ENCODE measurements at regions not wholly inside any gene's neighbourhood (a gene's known extent, or its start where the extent isn't known, plus 50 kb on each side); places are given as distances from the start of the nearest gene placed in this dataset.

- Histone ChIP-seq H3K4me2 (ENCODE audit: low read length) (no peak overlapping the region), H3K4me1 (ENCODE audit: insufficient read depth, low read length, severe bottlenecking) (no peaks in the 10 kb centered on the region), H3K9me3 (ENCODE audit: low read length) (no peaks in the 10 kb centered on the region), H4K20me1 (ENCODE audit: insufficient read depth, low read length) (no peaks in the 10 kb centered on the region), H3K27ac (ENCODE audit: low read depth, low read length, poor library complexity, severe bottlenecking) (no peak overlapping the region), H3K36me3 (ENCODE audit: insufficient read depth, low read length) (no peaks in the 10 kb centered on the region), H3K9me2 (ENCODE audit: low read depth, low read length) (no peaks in the 10 kb centered on the region), H3F3A (ENCODE audit: insufficient read depth, low read length) (no peaks in the 10 kb centered on the region), H3K79me2 (ENCODE audit: insufficient read depth, low read length) (no peaks in the 10 kb centered on the region), H3K27me3 (ENCODE audit: insufficient read depth, low read length) (no peaks in the 10 kb centered on the region), H3K9ac (ENCODE audit: low read length) (no peak overlapping the region), H2AFZ (ENCODE audit: low read length) (no peak overlapping the region), H3K4me3 (ENCODE audit: low read depth, low read length, poor library complexity, severe bottlenecking) (no peak overlapping the region)
- TF ChIP-seq CTCF (IDR thresholded peaks at IDR 0.05; ENCODE audit: low read length) = no peak
- no peak for TF ChIP-seq EZH2 (IDR thresholded peaks at IDR 0.05; ENCODE audit: borderline replicate concordance, low read length)
These were observed 98.1 kb downstream of the GPR37 start for GRCh38 chr7:124667312-124668153.

DNA sequence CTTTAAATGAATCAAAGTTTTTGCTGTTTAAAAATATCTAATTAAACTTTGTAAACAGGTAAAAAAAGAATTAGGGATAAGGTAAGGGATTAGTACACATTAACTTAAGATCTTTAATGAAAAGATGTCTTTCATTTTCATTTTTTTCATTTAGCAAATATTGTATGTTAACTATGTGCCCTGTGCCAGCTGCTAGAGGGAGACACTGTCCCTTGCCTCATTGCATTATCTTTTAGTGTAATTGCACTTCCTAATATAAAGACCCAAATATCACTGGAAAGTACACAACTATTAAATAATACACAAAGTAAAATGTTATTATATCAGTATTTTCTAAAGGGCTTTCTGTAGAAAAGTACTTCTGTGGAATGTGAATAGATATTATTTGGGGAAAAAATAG, 102.7 kb downstream of the GPR37 start:
- H3K9ac ChIP-seq (ENCODE audit: low read length) = no peak overlapping the region
- H3K36me3 ChIP-seq (ENCODE audit: insufficient read depth, low read length) = no peaks in the 10 kb centered on the region
- no peaks in the 10 kb centered on the region for H4K20me1 ChIP-seq (ENCODE audit: insufficient read depth, low read length)
- H3K27me3 ChIP-seq (ENCODE audit: insufficient read depth, low read length) = no peaks in the 10 kb centered on the region
- H3K4me3 ChIP-seq (ENCODE audit: low read depth, low read length, poor library complexity, severe bottlenecking) = no peak overlapping the region
- no peak overlapping the region for H3K27ac ChIP-seq (ENCODE audit: low read depth, low read length, poor library complexity, severe bottlenecking)
- no peaks in the 10 kb centered on the region for H3K9me2 ChIP-seq (ENCODE audit: low read depth, low read length)
- no peaks in the 10 kb centered on the region for H3F3A ChIP-seq (ENCODE audit: insufficient read depth, low read length)
- H2AFZ ChIP-seq (ENCODE audit: low read length) = no peak overlapping the region
- TF ChIP-seq CTCF (IDR thresholded peaks at IDR 0.05; ENCODE audit: low read length) (no peak), EZH2 (IDR thresholded peaks at IDR 0.05; ENCODE audit: borderline replicate concordance, low read length) (no peak)
- H3K79me2 ChIP-seq (ENCODE audit: insufficient read depth, low read length) = no peaks in the 10 kb centered on the region
- no peaks in the 10 kb centered on the region for H3K4me1 ChIP-seq (ENCODE audit: insufficient read depth, low read length, severe bottlenecking)
- H3K9me3 ChIP-seq (ENCODE audit: low read length) = no peaks in the 10 kb centered on the region
- H3K4me2 ChIP-seq (ENCODE audit: low read length) = no peak overlapping the region

DNA sequence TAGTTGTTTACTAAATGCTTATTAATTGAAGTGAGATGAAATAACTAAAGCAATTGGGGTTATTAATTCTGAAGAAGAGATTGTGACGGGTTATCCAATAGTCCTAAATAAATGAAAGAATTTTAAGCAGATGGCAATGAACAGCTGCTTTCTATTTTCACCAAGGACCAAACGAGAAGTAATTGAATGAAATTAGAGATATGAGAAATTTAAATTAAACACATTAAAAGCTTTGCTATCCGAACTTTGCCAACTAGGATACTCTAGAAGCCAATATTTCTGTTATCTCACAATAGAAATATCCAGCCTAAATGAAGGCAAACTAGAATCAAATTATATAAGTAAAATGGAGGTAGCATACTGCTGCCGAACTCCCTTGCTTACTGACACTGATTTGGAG, 103.2 kb downstream of the GPR37 start:
- no peaks in the 10 kb centered on the region for H3K9me2 ChIP-seq (ENCODE audit: low read depth, low read length)
- H3K4me3 ChIP-seq (ENCODE audit: low read depth, low read length, poor library complexity, severe bottlenecking) = no peak overlapping the region
- no peaks in the 10 kb centered on the region for H3K79me2 ChIP-seq (ENCODE audit: insufficient read depth, low read length)
- TF ChIP-seq CTCF (IDR thresholded peaks at IDR 0.05; ENCODE audit: low read length) (no peak), EZH2 (IDR thresholded peaks at IDR 0.05; ENCODE audit: borderline replicate concordance, low read length) (no peak)
- no peak overlapping the region for H2AFZ ChIP-seq (ENCODE audit: low read length)
- H3K27ac ChIP-seq (ENCODE audit: low read depth, low read length, poor library complexity, severe bottlenecking) = no peak overlapping the region
- H3K4me1 ChIP-seq (ENCODE audit: insufficient read depth, low read length, severe bottlenecking) = no peaks in the 10 kb centered on the region
- no peaks in the 10 kb centered on the region for H3F3A ChIP-seq (ENCODE audit: insufficient read depth, low read length)
- no peak overlapping the region for H3K9ac ChIP-seq (ENCODE audit: low read length)
- no peaks in the 10 kb centered on the region for H3K9me3 ChIP-seq (ENCODE audit: low read length)
- H3K4me2 ChIP-seq (ENCODE audit: low read length) = no peak overlapping the region
- no peaks in the 10 kb centered on the region for H3K27me3 ChIP-seq (ENCODE audit: insufficient read depth, low read length)
- H4K20me1 ChIP-seq (ENCODE audit: insufficient read depth, low read length) = no peaks in the 10 kb centered on the region
- no peaks in the 10 kb centered on the region for H3K36me3 ChIP-seq (ENCODE audit: insufficient read depth, low read length)

All from OCI-LY1 (cell line).